ENCODE measurements at regions not wholly inside any gene's neighbourhood (a gene's known extent, or its start where the extent isn't known, plus 50 kb on each side); places are given as distances from the start of the nearest gene placed in this dataset.

DNA sequence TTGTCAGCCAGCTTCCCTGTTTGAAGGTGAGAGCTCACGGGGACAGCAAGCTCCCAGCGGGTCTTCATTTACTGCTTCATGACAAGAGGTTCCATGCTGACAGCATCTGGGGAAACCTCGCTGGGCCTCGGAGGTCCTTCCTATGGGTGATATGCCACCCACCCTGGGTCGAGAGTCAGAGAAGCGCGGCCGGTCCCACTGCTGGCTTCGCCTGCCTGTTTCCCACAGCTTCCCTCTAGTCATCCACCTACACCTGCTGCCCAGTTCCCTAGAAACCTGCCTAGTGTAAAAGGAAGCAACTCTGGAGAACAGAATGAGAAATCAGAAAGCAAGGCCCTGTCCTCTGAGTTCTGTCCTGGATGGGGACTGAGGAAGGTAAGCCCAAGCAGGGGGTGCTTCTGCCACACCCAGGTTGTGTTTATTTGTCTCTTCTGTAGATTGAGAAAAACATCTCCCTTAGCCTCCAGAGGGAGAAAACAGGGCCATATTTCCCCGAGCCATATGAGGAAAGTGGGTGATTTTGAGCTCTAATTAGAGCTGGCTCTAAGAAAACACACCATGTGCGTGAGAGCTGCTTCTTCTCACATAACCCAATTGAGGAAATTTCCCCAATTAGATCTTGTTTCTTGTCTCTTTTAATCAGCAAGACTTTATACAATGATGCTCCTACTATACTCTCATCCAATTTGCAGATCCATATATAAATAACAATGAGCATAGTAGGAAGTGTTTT lies 504.3 kb downstream of the IRS2 start:
- Histone ChIP-seq H3K27me3 (no peaks in the 10 kb centered on the region), H3K27ac (no peak overlapping the region), H3K4me3 (no peak overlapping the region), H3K36me3 (no peaks in the 10 kb centered on the region), H3K9me3 (no peaks in the 10 kb centered on the region), H3K4me1 (no peaks in the 10 kb centered on the region)
- DNase-seq (no peak), ATAC-seq (no peak)
- TF ChIP-seq, protein P1, sequence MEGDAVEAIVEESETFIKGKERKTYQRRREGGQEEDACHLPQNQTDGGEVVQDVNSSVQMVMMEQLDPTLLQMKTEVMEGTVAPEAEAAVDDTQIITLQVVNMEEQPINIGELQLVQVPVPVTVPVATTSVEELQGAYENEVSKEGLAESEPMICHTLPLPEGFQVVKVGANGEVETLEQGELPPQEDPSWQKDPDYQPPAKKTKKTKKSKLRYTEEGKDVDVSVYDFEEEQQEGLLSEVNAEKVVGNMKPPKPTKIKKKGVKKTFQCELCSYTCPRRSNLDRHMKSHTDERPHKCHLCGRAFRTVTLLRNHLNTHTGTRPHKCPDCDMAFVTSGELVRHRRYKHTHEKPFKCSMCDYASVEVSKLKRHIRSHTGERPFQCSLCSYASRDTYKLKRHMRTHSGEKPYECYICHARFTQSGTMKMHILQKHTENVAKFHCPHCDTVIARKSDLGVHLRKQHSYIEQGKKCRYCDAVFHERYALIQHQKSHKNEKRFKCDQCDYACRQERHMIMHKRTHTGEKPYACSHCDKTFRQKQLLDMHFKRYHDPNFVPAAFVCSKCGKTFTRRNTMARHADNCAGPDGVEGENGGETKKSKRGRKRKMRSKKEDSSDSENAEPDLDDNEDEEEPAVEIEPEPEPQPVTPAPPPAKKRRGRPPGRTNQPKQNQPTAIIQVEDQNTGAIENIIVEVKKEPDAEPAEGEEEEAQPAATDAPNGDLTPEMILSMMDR (IDR thresholded peaks at IDR 0.05) = no peak
- intact Hi-C loops (cut with DNase I) = no loop called here

DNA sequence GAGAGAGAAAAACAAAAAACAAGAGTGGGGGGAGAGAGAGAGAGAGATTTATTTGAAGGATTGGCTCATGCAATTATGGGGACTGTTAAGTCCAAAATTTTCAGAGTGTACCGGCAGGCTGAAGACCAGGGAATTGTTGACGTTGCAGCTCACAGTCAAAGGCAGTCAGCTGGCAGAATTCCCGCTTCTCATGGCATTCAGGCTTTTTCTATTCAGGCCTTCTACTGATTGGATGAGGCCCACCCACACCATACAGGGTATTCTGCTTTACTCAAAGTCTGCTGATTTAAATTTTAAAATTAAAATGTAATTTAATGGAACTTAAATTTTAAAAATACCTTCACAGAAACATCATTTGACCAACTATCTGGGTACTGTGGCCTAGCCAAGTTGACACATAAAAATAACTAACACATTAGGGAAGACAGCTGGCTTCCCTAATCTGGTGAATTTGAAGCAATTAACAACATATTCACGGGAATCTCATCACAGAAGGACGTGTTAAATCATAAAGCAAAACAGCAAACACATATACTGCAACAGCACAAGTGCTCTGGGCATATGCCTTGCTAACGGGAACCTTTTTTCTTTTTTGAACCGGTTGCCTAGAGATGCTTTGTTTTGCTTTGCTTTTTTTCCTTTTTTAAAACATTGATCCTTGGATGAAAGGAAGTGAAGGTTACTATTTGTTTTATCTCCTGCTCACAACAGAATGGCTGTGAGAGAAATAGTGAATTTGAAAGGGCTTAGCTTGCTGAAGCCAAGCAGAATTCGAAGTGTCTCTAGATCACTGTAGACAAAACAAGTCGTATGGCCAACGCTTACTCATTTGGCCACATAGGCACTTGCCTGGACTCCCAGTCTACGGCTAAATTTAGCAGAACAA lies 505.1 kb downstream of the IRS2 start:
- TF ChIP-seq, protein P1 (IDR thresholded peaks at IDR 0.05) = no peak
- no peaks in the 10 kb centered on the region for H3K9me3 ChIP-seq
- DNase-seq = no peak
- no peaks in the 10 kb centered on the region for H3K36me3 ChIP-seq
- intact Hi-C loops (cut with DNase I) = no loop called here
- no peaks in the 10 kb centered on the region for H3K27me3 ChIP-seq
- H3K27ac ChIP-seq = no peak overlapping the region
- ATAC-seq = no peak
- no peak overlapping the region for H3K4me3 ChIP-seq
- H3K4me1 ChIP-seq = no peaks in the 10 kb centered on the region

DNA sequence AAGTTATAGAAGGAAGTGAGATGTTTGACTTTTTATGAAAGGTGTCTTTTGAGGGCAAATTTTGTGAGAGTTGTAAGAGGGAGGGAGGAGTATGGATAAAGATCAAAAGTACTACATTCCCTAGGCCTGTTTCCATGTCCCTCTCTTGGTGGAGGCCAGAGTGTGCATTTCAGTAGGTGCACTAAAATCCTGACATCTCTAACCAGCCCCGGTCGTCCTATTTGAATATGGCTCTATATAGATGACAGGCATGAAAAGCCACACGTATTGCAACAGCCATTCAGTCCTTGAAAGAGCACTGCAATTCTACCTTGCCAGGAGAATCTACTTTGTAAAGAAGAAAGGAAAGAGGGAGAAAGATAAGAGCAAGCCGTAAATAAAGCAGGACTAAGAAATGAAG lies 510.1 kb downstream of the IRS2 start:
- Histone ChIP-seq H3K36me3 (no peaks in the 10 kb centered on the region), H3K9me3 (no peaks in the 10 kb centered on the region), H3K27me3 (no peaks in the 10 kb centered on the region), H3K4me3 (no peak overlapping the region), H3K27ac (no peak overlapping the region), H3K4me1 (no peaks in the 10 kb centered on the region)
- ATAC-seq = no peak
- TF ChIP-seq, protein P1 (IDR thresholded peaks at IDR 0.05) = no peak
- intact Hi-C loops (cut with DNase I) = no loop called here
- no peak for DNase-seq

DNA sequence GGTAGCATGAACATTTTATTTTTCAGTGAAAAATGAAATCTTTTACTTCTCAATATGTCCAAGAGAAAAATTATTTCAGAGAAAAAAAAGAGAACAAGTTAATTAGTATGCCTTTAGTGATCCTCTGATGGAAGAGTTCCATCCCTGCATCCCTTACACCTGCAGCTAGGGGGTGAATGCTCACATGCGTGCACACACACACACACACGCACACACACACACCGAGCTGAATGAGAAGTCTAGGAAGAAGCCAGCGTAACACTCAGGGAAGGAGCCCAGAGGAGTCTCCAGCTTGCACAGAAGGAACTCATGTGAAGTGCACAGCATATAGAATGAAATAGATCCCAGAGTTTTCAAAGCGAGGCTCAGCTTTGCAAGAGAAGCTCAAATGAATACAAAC lies 510.5 kb downstream of the IRS2 start:
- Histone ChIP-seq H3K36me3 (no peaks in the 10 kb centered on the region), H3K9me3 (no peaks in the 10 kb centered on the region), H3K4me1 (no peaks in the 10 kb centered on the region), H3K27me3 (no peaks in the 10 kb centered on the region), H3K4me3 (no peak overlapping the region), H3K27ac (no peak overlapping the region)
- ATAC-seq (peak; percentile 36), DNase-seq (no peak)
- intact Hi-C loops (cut with DNase I) = no loop called here
- TF ChIP-seq, protein P1 (IDR thresholded peaks at IDR 0.05) = no peak

DNA sequence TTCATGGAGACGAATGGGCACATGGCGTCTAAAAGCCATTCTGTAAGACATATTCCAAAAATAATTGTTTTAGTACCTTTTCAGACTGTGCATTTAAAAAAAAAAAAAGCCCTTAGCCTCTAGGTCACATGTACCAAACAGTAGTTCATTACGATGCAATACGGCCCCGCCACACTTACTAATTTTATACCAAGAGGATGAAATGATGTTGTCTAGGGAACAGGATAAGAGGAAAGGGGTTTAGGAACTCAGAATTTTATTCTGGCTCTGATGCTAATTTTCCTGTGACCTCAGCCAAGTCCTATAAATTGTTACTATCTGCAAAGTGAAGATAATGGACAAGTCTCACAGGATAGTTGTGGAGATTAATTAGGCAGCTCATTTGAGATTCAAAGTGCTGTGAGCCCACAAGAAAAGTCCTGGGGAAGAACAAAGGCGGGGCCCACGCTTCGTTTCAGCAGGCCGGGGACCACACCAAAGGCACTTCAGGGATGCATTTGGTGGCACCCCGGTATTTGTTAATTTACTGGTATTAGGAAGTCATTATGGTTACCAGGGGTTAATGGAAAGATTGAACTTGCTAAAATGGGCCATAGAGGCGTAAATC lies 511.1 kb downstream of the IRS2 start:
- Histone ChIP-seq H3K4me1 (no peaks in the 10 kb centered on the region), H3K36me3 (no peaks in the 10 kb centered on the region), H3K9me3 (no peaks in the 10 kb centered on the region), H3K4me3 (no peak overlapping the region), H3K27me3 (no peaks in the 10 kb centered on the region), H3K27ac (peak overlapping the region; percentile 38)
- intact Hi-C loops (cut with DNase I) = no loop called here
- TF ChIP-seq, protein P1 (IDR thresholded peaks at IDR 0.05) = no peak
- ATAC-seq = no peak
- DNase-seq = no peak

All from upper lobe of right lung (tissue), 1 donor.